ENCODE measurements at regions not wholly inside any gene's neighbourhood (a gene's known extent, or its start where the extent isn't known, plus 50 kb on each side); places are given as distances from the start of the nearest gene placed in this dataset.
A peak's percentile ranks its signal among the peaks of the same experiment; 100 is the strongest.
"Not testable (repeated sequence)": the region's sequence is repeated elsewhere in the genome, so short reads cannot be mapped to it uniquely, and the experiment has no call there.

GRCh38 chr4:110352670-110353442 lies 123.1 kb upstream of the ENPEP start:
- Histone ChIP-seq H3K27ac (no peak overlapping the region), H3K4me1 (replicated peaks in 1 of 2) (peaks cover 0 to 3% of the 10 kb centered on the region in 2 donors), H3K4me3 (no peak overlapping the region)
- 36 to 100% (median 81%) methylated on average over 1 to 5 of the region's 5 CpGs for WGBS, 10 experiments
- in situ Hi-C loops (cut with MboI; ENCODE audit: low pct_unique_long_range_greater_than_20kb in 2 of 9, low sequenced_read_pairs in 9 of 9, unreplicated experiment in 9 of 9) = no loop called here
- peak in 1 of 8 experiments; percentile 21 for ATAC-seq (replicated peaks in 6 of 8)

GRCh38 chr4:110348711-110349383 lies 127.1 kb upstream of the ENPEP start:
- in situ Hi-C loops (cut with MboI; ENCODE audit: low pct_unique_long_range_greater_than_20kb in 2 of 9, low sequenced_read_pairs in 9 of 9, unreplicated experiment in 9 of 9) = loop anchor here in 3 of 9 experiments (10.0 to 25.0 kb wide), 3 partner anchors 156 to 337 kb away; no protein-coding TSS in a partner anchor
- no peak for ATAC-seq (replicated peaks in 6 of 8)
- Histone ChIP-seq H3K27ac (no peak overlapping the region), H3K4me1 (replicated peaks in 1 of 2) (peaks cover 0 to 14% of the 10 kb centered on the region in 2 donors), H3K4me3 (no peak overlapping the region)
- 42 to 96% (median 83%) methylated on average over 1 to 3 of the region's 3 CpGs; no CpG with 5 or more reads in 3 of the 10 experiments for WGBS, 10 experiments

- in situ Hi-C loops (cut with MboI; ENCODE audit: low pct_unique_long_range_greater_than_20kb in 2 of 9, low sequenced_read_pairs in 9 of 9, unreplicated experiment in 9 of 9) = loop anchor here in 3 of 9 experiments (10.0 to 25.0 kb wide), 3 partner anchors 157 to 336 kb away; no protein-coding TSS in a partner anchor
- H3K4me1 ChIP-seq (replicated peaks in 1 of 2) = peaks cover 0 to 14% of the 10 kb centered on the region in 2 donors
- no peak overlapping the region for H3K27ac ChIP-seq
- 56 to 100% (median 93%) methylated on average over 1 to 4 of the region's 4 CpGs; no CpG with 5 or more reads in 1 of the 10 experiments for WGBS, 10 experiments
- peak in 2 of 8 experiments; percentile 34 to 40 for ATAC-seq (replicated peaks in 6 of 8)
- H3K4me3 ChIP-seq = no peak overlapping the region
Observed at GRCh38 chr4:110347805-110348204, 128.2 kb upstream of the ENPEP start.

- H3K4me3 ChIP-seq = no peak overlapping the region
- 0 to 100% (median 82%) methylated on average over 1 of the region's 1 CpG; no CpG with 5 or more reads in 1 of the 10 experiments for WGBS, 10 experiments
- in situ Hi-C loops (cut with MboI; ENCODE audit: low pct_unique_long_range_greater_than_20kb in 2 of 9, low sequenced_read_pairs in 9 of 9, unreplicated experiment in 9 of 9) = loop anchor here in 3 of 9 experiments (10.0 to 25.0 kb wide), 3 partner anchors 161 to 332 kb away; no protein-coding TSS in a partner anchor
- peaks cover 3 to 23% of the 10 kb centered on the region in 2 donors for H3K4me1 ChIP-seq (replicated peaks in 1 of 2)
- ATAC-seq (replicated peaks in 6 of 8) = peak in 3 of 8 experiments; percentile 63 to 76 (median 72)
- no peak overlapping the region for H3K27ac ChIP-seq
Observed at GRCh38 chr4:110344165-110344564, 131.8 kb upstream of the ENPEP start.

- WGBS, 10 experiments = 11 to 100% (median 71%) methylated on average over 1 to 2 of the region's 2 CpGs; no CpG with 5 or more reads in 4 of the 10 experiments
- H3K4me1 ChIP-seq (replicated peaks in 1 of 2) = peaks cover 3 to 23% of the 10 kb centered on the region in 2 donors
- H3K4me3 ChIP-seq = no peak overlapping the region
- peak in 2 of 8 experiments; percentile 61 for ATAC-seq (replicated peaks in 6 of 8)
- no peak overlapping the region for H3K27ac ChIP-seq
- in situ Hi-C loops (cut with MboI; ENCODE audit: low pct_unique_long_range_greater_than_20kb in 2 of 9, low sequenced_read_pairs in 9 of 9, unreplicated experiment in 9 of 9) = loop anchor here in 3 of 9 experiments (10.0 to 25.0 kb wide), 3 partner anchors 161 to 331 kb away; no protein-coding TSS in a partner anchor
Observed at GRCh38 chr4:110343534-110343933, 132.4 kb upstream of the ENPEP start.

GRCh38 chr4:110341118-110341517 lies 134.8 kb upstream of the ENPEP start:
- ATAC-seq (replicated peaks in 6 of 8) = peak in 2 of 8 experiments; percentile 61 to 63
- in situ Hi-C loops (cut with MboI; ENCODE audit: low pct_unique_long_range_greater_than_20kb in 2 of 9, low sequenced_read_pairs in 9 of 9, unreplicated experiment in 9 of 9) = loop anchor here in 3 of 9 experiments (10.0 to 25.0 kb wide), 3 partner anchors 164 to 329 kb away; no protein-coding TSS in a partner anchor
- H3K27ac ChIP-seq; H3K4me3 ChIP-seq; H3K4me1 ChIP-seq (replicated peaks in 1 of 2): not testable (repeated sequence)

GRCh38 chr4:110335399-110335798 lies 137.0 kb upstream of the ELOVL6 start:
- Histone ChIP-seq H3K27ac (no peak overlapping the region), H3K4me1 (replicated peaks in 1 of 2) (no peaks in the 10 kb centered on the region), H3K4me3 (no peak overlapping the region)
- in situ Hi-C loops (cut with MboI; ENCODE audit: low pct_unique_long_range_greater_than_20kb in 2 of 9, low sequenced_read_pairs in 9 of 9, unreplicated experiment in 9 of 9) = loop anchor here in 2 of 9 experiments (25.0 kb wide), 2 partner anchors 177 to 323 kb away; no protein-coding TSS in a partner anchor
- WGBS, 10 experiments = 76 to 100% (median 100%) methylated on average over 1 to 4 of the region's 5 CpGs; no CpG with 5 or more reads in 2 of the 10 experiments
- no peak for ATAC-seq (replicated peaks in 6 of 8)

- peak in 2 of 8 experiments; percentile 64 for ATAC-seq (replicated peaks in 6 of 8)
- no peak overlapping the region for H3K27ac ChIP-seq
- H3K4me3 ChIP-seq = no peak overlapping the region
- whole genome bisulfite sequencing, 10 experiments = 0 to 80% (median 40%) methylated on average over 1 to 2 of the region's 2 CpGs
- no peaks in the 10 kb centered on the region for H3K4me1 ChIP-seq (replicated peaks in 1 of 2)
- in situ Hi-C loops (cut with MboI; ENCODE audit: low pct_unique_long_range_greater_than_20kb in 2 of 9, low sequenced_read_pairs in 9 of 9, unreplicated experiment in 9 of 9) = loop anchor here in 2 of 9 experiments (25.0 kb wide), 2 partner anchors 180 to 320 kb away; no protein-coding TSS in a partner anchor
Observed at GRCh38 chr4:110332483-110332882, 134.1 kb upstream of the ELOVL6 start.

GRCh38 chr4:110326426-110326825 lies 128.0 kb upstream of the ELOVL6 start:
- ATAC-seq (replicated peaks in 6 of 8); H3K4me1 ChIP-seq (replicated peaks in 1 of 2); H3K4me3 ChIP-seq; H3K27ac ChIP-seq: not testable (repeated sequence)
- in situ Hi-C loops (cut with MboI; ENCODE audit: low pct_unique_long_range_greater_than_20kb in 2 of 9, low sequenced_read_pairs in 9 of 9, unreplicated experiment in 9 of 9) = loop anchor here in 2 of 9 experiments (25.0 kb wide), 2 partner anchors 186 to 314 kb away; no protein-coding TSS in a partner anchor
- 40 to 90% (median 80%) methylated on average over 1 to 4 of the region's 4 CpGs for WGBS, 10 experiments

- Histone ChIP-seq H3K4me3 (no peak overlapping the region), H3K4me1 (replicated peaks in 1 of 2) (no peaks in the 10 kb centered on the region), H3K27ac (no peak overlapping the region)
- 60 to 100% (median 90%) methylated on average over 1 of the region's 1 CpG; no CpG with 5 or more reads in 5 of the 10 experiments for WGBS, 10 experiments
- no peak for ATAC-seq (replicated peaks in 6 of 8)
- in situ Hi-C loops (cut with MboI; ENCODE audit: low pct_unique_long_range_greater_than_20kb in 2 of 9, low sequenced_read_pairs in 9 of 9, unreplicated experiment in 9 of 9) = loop anchor here in 2 of 9 experiments (10.0 to 25.0 kb wide), 2 partner anchors 298 to 306 kb away; no protein-coding TSS in a partner anchor
Observed at GRCh38 chr4:110310795-110311194, 112.4 kb upstream of the ELOVL6 start.

GRCh38 chr4:110309675-110310074 lies 111.3 kb upstream of the ELOVL6 start:
- no peak overlapping the region for H3K27ac ChIP-seq
- peak in 1 of 8 experiments; percentile 22 for ATAC-seq (replicated peaks in 6 of 8)
- no peak overlapping the region for H3K4me3 ChIP-seq
- H3K4me1 ChIP-seq (replicated peaks in 1 of 2) = no peaks in the 10 kb centered on the region
- in situ Hi-C loops (cut with MboI; ENCODE audit: low pct_unique_long_range_greater_than_20kb in 2 of 9, low sequenced_read_pairs in 9 of 9, unreplicated experiment in 9 of 9) = loop anchor here in 2 of 9 experiments (10.0 to 25.0 kb wide), 2 partner anchors 297 to 305 kb away; no protein-coding TSS in a partner anchor

GRCh38 chr4:110306303-110306702 lies 107.9 kb upstream of the ELOVL6 start:
- in situ Hi-C loops (cut with MboI; ENCODE audit: low pct_unique_long_range_greater_than_20kb in 2 of 9, low sequenced_read_pairs in 9 of 9, unreplicated experiment in 9 of 9) = loop anchor here in 1 of 9 experiments (25.0 kb wide), 1 partner anchor 294 kb away; no protein-coding TSS in a partner anchor

More at GRCh38 chr4:110306303-110306702, 107.9 kb upstream of the ELOVL6 start:
- WGBS, 10 experiments = 0 to 83% (median 63%) methylated on average over 1 to 2 of the region's 2 CpGs; no CpG with 5 or more reads in 1 of the 10 experiments
- ATAC-seq (replicated peaks in 6 of 8) = peak in 5 of 8 experiments; percentile 24 to 100 (median 98)
- Histone ChIP-seq H3K4me3 (no peak overlapping the region), H3K27ac (no peak overlapping the region), H3K4me1 (replicated peaks in 1 of 2) (no peaks in the 10 kb centered on the region)

Data from motor neuron (in vitro differentiated cells).